Body of pancreas (tissue), 4 donors: ENCODE measurements at regions not wholly inside any gene's neighbourhood (a gene's known extent, or its start where the extent isn't known, plus 50 kb on each side); places are given as distances from the start of the nearest gene placed in this dataset.

Source experiments
- ATAC-seq: fragments of 150-250 bp; one replicate; pipeline ENCODE4 v1.9.1; 2016
- DNase-seq, 4 donors: peaks; one replicate each; pipeline ENCODE4 v3.0.0-alpha.2; 2019
- H3K27ac ChIP-seq, 4 donors: fragments of 200-600 bp; sonication (generic); 1 replicate in 3 of 4; 2 replicates in 1 of 4; pipeline versions ENCODE4 v1.5.1 to v1.6.1; 2016 to 2019; ENCODE audit warnings: mild to moderate bottlenecking in 1 of 4, mixed read lengths in 1 of 4, moderate library complexity in 1 of 4
- H3K27me3 ChIP-seq, 2 donors: fragments of 200-600 bp; sonication (generic); one replicate each; pipeline ENCODE4 v1.6.0; 2016; ENCODE audit warnings: mild to moderate bottlenecking in 1 of 2
- H3K36me3 ChIP-seq, 2 donors: fragments of 200-600 bp; sonication (generic); replicated peaks in 1 of 2; 2 replicates each; pipeline ENCODE4 v1.5.1; 2016; ENCODE audit warnings: low read depth in 2 of 2; ENCODE audit not compliant: insufficient read depth in 1 of 2
- H3K4me1 ChIP-seq: fragments of 200-600 bp; sonication (generic); one replicate; pipeline ENCODE4 v1.6.0; 2016
- H3K4me3 ChIP-seq, 2 donors: fragments of 200-600 bp; sonication (generic); 1 replicate in 1 of 2; 2 replicates in 1 of 2; pipeline ENCODE4 v1.5.1; 2016 to 2019
- H3K9me3 ChIP-seq, 3 donors: fragments of 200-600 bp; sonication (generic); 1 replicate in 2 of 3; 2 replicates in 1 of 3; pipeline ENCODE4 v1.5.1; 2016
- CTCF ChIP-seq, 7 experiments: fragments of 450-650 bp in 4 of 7; fragments of 200-600 bp in 3 of 7; sonication (generic) in 3 of 7; IDR thresholded peaks; one replicate each; pipeline ENCODE4 v1.5.1; 2016 to 2019; ENCODE audit warnings: antibody characterized with exemption in 7 of 7
- POLR2A ChIP-seq, 3 donors: fragments of 450-650 bp; IDR thresholded peaks; one replicate each; pipeline ENCODE4 v1.6.1; 2016; ENCODE audit warnings: antibody characterized with exemption in 3 of 3, mild to moderate bottlenecking in 2 of 3
- WGBS, 2 donors: methylation state at CpG; one replicate each; pipeline ENCODE4 v1.1.5; 2017; 5-methylcytosine and 5-hydroxymethylcytosine counted together
- intact Hi-C: fragments of 100-400 bp; cut with DNase I; formaldehyde crosslinking; loops from one replicate; pipeline ENCODE4 v1.15.1; 2023

GRCh38 chr2:118440404-118441098, 352.3 kb downstream of the INSIG2 start:
- no peak for ATAC-seq
- no peak for TF ChIP-seq CTCF (IDR thresholded peaks at IDR 0.05)

GRCh38 chr2:118437501-118437900, 349.2 kb downstream of the INSIG2 start:
- H3K4me3 ChIP-seq: no peak overlapping the region
- no peaks in the 10 kb centered on the region for H3K4me1 ChIP-seq
- H3K9me3 ChIP-seq: no peaks in the 10 kb centered on the region
- no peaks in the 10 kb centered on the region for H3K36me3 ChIP-seq
- intact Hi-C loops: no loop called here
- H3K27ac ChIP-seq: no peak overlapping the region
- no peak for TF ChIP-seq CTCF (IDR thresholded peaks at IDR 0.05)
- no peak for TF ChIP-seq POLR2A (IDR thresholded peaks at IDR 0.05)
- DNase-seq: no peak
- no peaks in the 10 kb centered on the region for H3K27me3 ChIP-seq
- no peak for ATAC-seq
- 68 to 92% methylated on average over 1 of the region's 1 CpG for WGBS, 2 donors

More at GRCh38 chr2:118440404-118441098, 352.3 kb downstream of the INSIG2 start:
- DNase-seq: no peak
- no peaks in the 10 kb centered on the region for H3K4me1 ChIP-seq
- no peaks in the 10 kb centered on the region for H3K27me3 ChIP-seq
- no peak overlapping the region for H3K4me3 ChIP-seq
- H3K27ac ChIP-seq: no peak overlapping the region
- WGBS, 2 donors: 39 to 40% methylated on average over 5 of the region's 5 CpGs
- no peaks in the 10 kb centered on the region for H3K36me3 ChIP-seq
- no peaks in the 10 kb centered on the region for H3K9me3 ChIP-seq
- intact Hi-C loops: no loop called here

- no peak for ATAC-seq
- TF ChIP-seq CTCF (IDR thresholded peaks at IDR 0.05): no peak
- no peak for TF ChIP-seq POLR2A (IDR thresholded peaks at IDR 0.05)
- H3K9me3 ChIP-seq: no peaks in the 10 kb centered on the region
- no peak overlapping the region for H3K4me3 ChIP-seq
- no peak for DNase-seq
- H3K27me3 ChIP-seq: no peaks in the 10 kb centered on the region
- no peak overlapping the region for H3K27ac ChIP-seq
- WGBS, 2 donors: 82 to 90% methylated on average over 4 of the region's 4 CpGs
- no peaks in the 10 kb centered on the region for H3K36me3 ChIP-seq
- H3K4me1 ChIP-seq: no peaks in the 10 kb centered on the region
- intact Hi-C loops: no loop called here
Observed at GRCh38 chr2:118431997-118432396, 343.7 kb downstream of the INSIG2 start.

- DNase-seq (no peak), ATAC-seq (no peak)
- intact Hi-C loops: no loop called here
- Histone ChIP-seq H3K9me3 (no peaks in the 10 kb centered on the region), H3K27ac (no peak overlapping the region), H3K27me3 (no peaks in the 10 kb centered on the region), H3K4me3 (no peak overlapping the region), H3K4me1 (no peaks in the 10 kb centered on the region), H3K36me3 (no peaks in the 10 kb centered on the region)
- no peak for TF ChIP-seq CTCF (IDR thresholded peaks at IDR 0.05)
- TF ChIP-seq POLR2A (IDR thresholded peaks at IDR 0.05): no peak
- 82 to 83% methylated on average over 6 of the region's 6 CpGs for WGBS, 2 donors
Observed at GRCh38 chr2:118431586-118431985, 343.3 kb downstream of the INSIG2 start.

- H3K4me1 ChIP-seq: no peaks in the 10 kb centered on the region
- H3K4me3 ChIP-seq: no peak overlapping the region
- WGBS, 2 donors: 68 to 83% methylated on average over 3 of the region's 3 CpGs
- DNase-seq: no peak
- H3K36me3 ChIP-seq: no peaks in the 10 kb centered on the region
- intact Hi-C loops: no loop called here
- TF ChIP-seq POLR2A (IDR thresholded peaks at IDR 0.05) (no peak), CTCF (IDR thresholded peaks at IDR 0.05) (no peak)
- no peak for ATAC-seq
- H3K27me3 ChIP-seq: no peaks in the 10 kb centered on the region
- no peaks in the 10 kb centered on the region for H3K9me3 ChIP-seq
- no peak overlapping the region for H3K27ac ChIP-seq
Observed at GRCh38 chr2:118431165-118431517, 342.9 kb downstream of the INSIG2 start.
